ENCODE measurements at regions not wholly inside any gene's neighbourhood (a gene's known extent, or its start where the extent isn't known, plus 50 kb on each side); places are given as distances from the start of the nearest gene placed in this dataset.

DNA sequence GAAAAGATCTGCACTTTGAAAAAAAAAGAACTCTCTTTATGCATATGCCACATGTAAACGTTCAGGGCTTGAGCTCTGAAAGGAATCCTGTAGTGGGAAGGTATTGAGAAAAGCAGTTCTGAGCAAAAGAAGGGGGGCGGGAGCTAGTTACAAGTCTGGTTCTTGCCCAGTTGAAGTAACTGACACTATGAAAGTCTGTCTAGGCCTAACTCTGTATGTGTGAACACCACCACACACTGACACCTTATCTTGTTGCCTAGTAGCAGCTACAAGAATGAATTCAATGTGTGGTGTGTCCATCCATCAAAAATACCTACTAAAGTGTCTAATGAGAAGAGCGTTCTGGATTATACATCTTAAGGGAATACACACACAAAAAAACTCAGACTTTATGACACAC lies 820.6 kb downstream of the DIAPH3 start:
- TF ChIP-seq CTCF (IDR thresholded peaks at IDR 0.05) (no peak), POLR2A (IDR thresholded peaks at IDR 0.05) (no peak)

All from Peyer's patch (tissue), 4 donors.